ENCODE measurements at regions not wholly inside any gene's neighbourhood (a gene's known extent, or its start where the extent isn't known, plus 50 kb on each side); places are given as distances from the start of the nearest gene placed in this dataset.

DNA sequence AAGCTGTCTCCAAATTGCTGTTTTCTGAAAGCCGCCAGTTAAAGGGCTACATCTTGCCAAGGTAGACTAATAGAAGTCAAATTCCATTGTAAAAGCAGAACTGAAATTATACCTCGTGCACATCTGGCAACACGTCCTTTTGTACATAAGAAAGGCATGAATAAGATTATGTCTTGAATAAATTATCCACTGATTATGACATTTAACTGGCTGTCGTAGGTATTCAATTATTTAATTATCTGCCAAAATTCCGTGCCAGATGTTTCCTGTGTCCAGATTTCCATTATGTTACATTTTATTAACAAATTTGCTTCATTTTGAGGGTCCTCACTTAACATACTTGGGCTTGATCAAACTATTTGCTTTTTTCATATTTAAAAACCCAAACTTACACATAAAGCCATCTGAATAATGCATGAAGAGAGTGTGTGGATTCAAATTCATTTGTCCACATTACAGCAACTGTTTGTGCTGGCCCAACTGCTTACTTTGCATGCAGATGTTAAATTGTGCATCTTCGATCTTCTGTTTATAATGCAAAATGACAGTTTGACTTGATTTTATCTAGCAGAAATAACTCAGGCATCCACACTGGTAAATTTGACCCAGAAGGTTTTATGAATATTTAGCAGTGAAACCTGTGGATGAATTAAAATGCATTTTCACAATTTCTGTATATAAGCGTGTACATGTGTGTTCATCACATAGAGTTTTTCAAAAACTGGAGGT, 701.5 kb downstream of the ZNF385D start:
- no peaks in the 10 kb centered on the region for H3K36me3 ChIP-seq
- no peaks in the 10 kb centered on the region for H3K9me3 ChIP-seq
- TF ChIP-seq EP300 (IDR thresholded peaks at IDR 0.05): no peak
- no peak for TF ChIP-seq POLR2A (IDR thresholded peaks at IDR 0.05)
- TF ChIP-seq, protein P1, sequence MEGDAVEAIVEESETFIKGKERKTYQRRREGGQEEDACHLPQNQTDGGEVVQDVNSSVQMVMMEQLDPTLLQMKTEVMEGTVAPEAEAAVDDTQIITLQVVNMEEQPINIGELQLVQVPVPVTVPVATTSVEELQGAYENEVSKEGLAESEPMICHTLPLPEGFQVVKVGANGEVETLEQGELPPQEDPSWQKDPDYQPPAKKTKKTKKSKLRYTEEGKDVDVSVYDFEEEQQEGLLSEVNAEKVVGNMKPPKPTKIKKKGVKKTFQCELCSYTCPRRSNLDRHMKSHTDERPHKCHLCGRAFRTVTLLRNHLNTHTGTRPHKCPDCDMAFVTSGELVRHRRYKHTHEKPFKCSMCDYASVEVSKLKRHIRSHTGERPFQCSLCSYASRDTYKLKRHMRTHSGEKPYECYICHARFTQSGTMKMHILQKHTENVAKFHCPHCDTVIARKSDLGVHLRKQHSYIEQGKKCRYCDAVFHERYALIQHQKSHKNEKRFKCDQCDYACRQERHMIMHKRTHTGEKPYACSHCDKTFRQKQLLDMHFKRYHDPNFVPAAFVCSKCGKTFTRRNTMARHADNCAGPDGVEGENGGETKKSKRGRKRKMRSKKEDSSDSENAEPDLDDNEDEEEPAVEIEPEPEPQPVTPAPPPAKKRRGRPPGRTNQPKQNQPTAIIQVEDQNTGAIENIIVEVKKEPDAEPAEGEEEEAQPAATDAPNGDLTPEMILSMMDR (IDR thresholded peaks at IDR 0.05): no peak
- H3K4me3 ChIP-seq: no peak overlapping the region
- H3K4me1 ChIP-seq: no peaks in the 10 kb centered on the region
- H3K27ac ChIP-seq: no peak overlapping the region
- no peaks in the 10 kb centered on the region for H3K27me3 ChIP-seq
- 73 to 84% methylated on average over 7 of the region's 7 CpGs for WGBS, 2 donors
- no peak for DNase-seq (ENCODE audit: low spot score in 2 of 2)

DNA sequence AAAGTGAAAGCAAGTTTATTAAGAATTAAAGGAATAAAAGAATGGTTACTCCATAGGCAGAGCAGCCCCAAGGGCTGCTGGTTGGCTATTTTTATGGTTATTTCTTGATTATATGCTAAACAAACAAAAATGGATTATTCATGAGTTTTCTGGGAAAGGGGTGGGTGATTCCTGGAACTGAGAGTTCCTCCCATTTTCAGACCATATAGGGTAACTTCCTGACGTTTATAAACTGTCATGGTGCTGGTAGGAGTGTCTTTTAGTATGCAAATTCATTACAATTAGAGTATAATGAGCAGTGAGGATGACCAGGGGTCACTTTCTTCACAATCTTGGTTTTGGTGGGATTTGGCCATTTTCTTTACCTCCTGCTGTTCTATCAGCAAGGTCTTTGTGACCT, 707.9 kb downstream of the ZNF385D start:
- no peak for DNase-seq (ENCODE audit: low spot score in 2 of 2)
- WGBS, 2 donors: 74 to 76% methylated on average over 1 of the region's 1 CpG
- Histone ChIP-seq H3K4me1 (no peaks in the 10 kb centered on the region), H3K27me3 (no peaks in the 10 kb centered on the region), H3K36me3 (no peaks in the 10 kb centered on the region), H3K27ac (no peak overlapping the region), H3K9me3 (no peaks in the 10 kb centered on the region), H3K4me3 (no peak overlapping the region)
- no peak for TF ChIP-seq EP300 (IDR thresholded peaks at IDR 0.05)
- TF ChIP-seq POLR2A (IDR thresholded peaks at IDR 0.05): no peak
- TF ChIP-seq, protein P1 (IDR thresholded peaks at IDR 0.05): no peak

DNA sequence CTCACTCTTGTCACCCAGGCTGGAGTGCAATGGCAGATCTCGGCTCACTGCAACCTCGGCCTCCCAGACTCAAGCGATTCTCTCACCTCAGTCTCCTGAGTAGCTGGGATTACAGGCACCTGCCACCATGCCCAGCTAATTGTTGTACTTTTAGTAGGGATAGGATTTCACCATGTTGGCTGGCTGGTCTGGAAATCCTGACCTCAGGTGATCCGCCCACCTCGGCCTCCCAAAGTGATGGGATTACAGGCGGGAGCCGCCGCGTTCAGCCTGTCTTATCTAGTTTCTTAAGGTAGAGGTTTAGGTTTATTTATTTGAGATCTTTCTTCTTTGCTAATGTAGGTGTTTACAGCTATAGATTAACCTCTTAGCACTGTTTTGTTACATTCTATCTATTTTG, 708.8 kb downstream of the ZNF385D start:
- Histone ChIP-seq H3K27me3 (no peaks in the 10 kb centered on the region), H3K36me3 (no peaks in the 10 kb centered on the region), H3K4me3 (no peak overlapping the region), H3K4me1 (no peaks in the 10 kb centered on the region), H3K27ac (no peak overlapping the region), H3K9me3 (no peaks in the 10 kb centered on the region)
- TF ChIP-seq EP300 (IDR thresholded peaks at IDR 0.05): no peak
- no peak for TF ChIP-seq POLR2A (IDR thresholded peaks at IDR 0.05)
- TF ChIP-seq, protein P1 (IDR thresholded peaks at IDR 0.05): no peak
- no peak for DNase-seq (ENCODE audit: low spot score in 2 of 2)
- 94 to 96% methylated on average over 9 of the region's 9 CpGs for WGBS, 2 donors

DNA sequence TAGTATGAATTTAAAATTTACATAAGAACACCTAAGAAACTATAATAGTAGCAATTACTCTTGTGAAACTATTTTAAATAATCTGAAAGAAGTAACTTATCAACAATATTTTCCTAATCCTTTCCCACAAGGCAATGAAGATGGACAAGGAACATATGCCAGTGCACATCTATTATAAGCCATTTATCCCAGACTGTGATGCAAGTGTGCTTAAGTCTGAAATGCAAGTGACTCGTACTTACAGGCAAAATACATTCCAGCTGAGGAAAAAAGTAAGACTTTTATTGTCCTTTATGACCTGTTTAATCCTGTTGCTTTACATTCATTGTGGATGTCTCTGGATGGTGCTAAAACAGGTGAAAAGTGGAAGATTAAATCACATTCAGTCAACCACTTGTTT, 709.4 kb downstream of the ZNF385D start:
- TF ChIP-seq POLR2A (IDR thresholded peaks at IDR 0.05) (no peak), EP300 (IDR thresholded peaks at IDR 0.05) (no peak)
- TF ChIP-seq, protein P1 (IDR thresholded peaks at IDR 0.05): no peak
- no peaks in the 10 kb centered on the region for H3K4me1 ChIP-seq
- H3K27ac ChIP-seq: no peak overlapping the region
- no peak overlapping the region for H3K4me3 ChIP-seq
- H3K36me3 ChIP-seq: no peaks in the 10 kb centered on the region
- no peaks in the 10 kb centered on the region for H3K9me3 ChIP-seq
- H3K27me3 ChIP-seq: no peaks in the 10 kb centered on the region
- 20 to 50% methylated on average over 1 of the region's 1 CpG for WGBS, 2 donors
- DNase-seq (ENCODE audit: low spot score in 2 of 2): no peak

DNA sequence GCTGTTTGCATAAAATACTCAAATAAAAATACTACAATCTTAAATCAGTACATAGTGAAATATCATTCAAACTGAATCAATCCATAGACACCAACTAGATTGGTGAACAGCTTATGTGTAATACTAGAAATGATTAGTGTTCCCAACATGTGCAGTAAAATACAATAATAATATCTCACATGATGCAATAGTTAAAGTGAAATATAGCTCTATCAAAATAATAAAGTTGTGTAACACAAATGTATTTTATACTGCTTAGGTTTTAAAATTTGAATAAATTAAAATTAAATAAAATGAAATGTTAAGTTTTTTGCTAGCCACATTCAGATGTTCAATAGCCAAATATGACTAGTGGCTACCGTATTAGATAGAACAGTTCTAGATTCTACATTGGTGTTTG, 714.1 kb downstream of the ZNF385D start:
- no peak for TF ChIP-seq POLR2A (IDR thresholded peaks at IDR 0.05)
- TF ChIP-seq EP300 (IDR thresholded peaks at IDR 0.05): no peak
- TF ChIP-seq, protein P1 (IDR thresholded peaks at IDR 0.05): no peak
- Histone ChIP-seq H3K4me1 (no peaks in the 10 kb centered on the region), H3K27me3 (no peaks in the 10 kb centered on the region), H3K4me3 (no peak overlapping the region), H3K9me3 (no peaks in the 10 kb centered on the region), H3K36me3 (no peaks in the 10 kb centered on the region), H3K27ac (no peak overlapping the region)
- 92 to 98% methylated on average over 1 of the region's 1 CpG for WGBS, 2 donors
- DNase-seq (ENCODE audit: low spot score in 2 of 2): no peak

Measured in tibial nerve (tissue), 4 donors.